LNCAP (cell line): ENCODE measurements at regions not wholly inside any gene's neighbourhood (a gene's known extent, or its start where the extent isn't known, plus 50 kb on each side); places are given as distances from the start of the nearest gene placed in this dataset.

Experiments
- CTCF ChIP-seq: fragments of 450-650 bp; IDR thresholded peaks from 2 replicates; pipeline ENCODE4 v1.5.1; 2017; ENCODE audit warnings: mild to moderate bottlenecking

- TF ChIP-seq CTCF: no peak
Observed at GRCh38 chr6:169165561-169166300, 87.9 kb downstream of the THBS2 start.

GRCh38 chr6:169164986-169165385 lies 88.7 kb downstream of the THBS2 start:
- TF ChIP-seq CTCF: no peak

GRCh38 chr6:169164451-169164850 lies 89.2 kb downstream of the THBS2 start:
- no peak for TF ChIP-seq CTCF

DNA sequence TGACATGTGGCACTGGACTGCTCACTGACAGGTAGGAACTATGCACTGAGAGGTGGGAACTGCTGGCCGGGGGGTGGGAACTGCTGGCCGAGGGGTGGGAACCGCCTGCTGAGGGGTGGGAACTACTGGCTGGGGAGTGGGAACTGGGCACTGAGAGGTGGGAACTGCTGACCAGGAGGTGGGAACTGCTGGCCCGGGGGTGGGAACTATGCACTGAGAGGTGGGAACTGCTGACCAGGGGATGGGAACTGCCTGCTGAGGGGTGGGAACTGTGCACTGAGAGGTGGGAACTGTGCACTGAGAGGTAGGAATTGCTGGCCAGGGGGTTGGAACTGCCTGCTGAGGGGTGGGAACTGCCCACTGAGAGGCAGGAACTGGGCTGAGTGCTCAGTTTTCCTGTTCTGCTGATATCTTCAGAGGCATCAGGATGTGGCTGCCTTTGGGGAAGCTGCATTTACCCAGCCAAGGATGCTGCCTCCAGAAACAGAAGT lies 90.2 kb downstream of the THBS2 start:
- TF ChIP-seq CTCF: no peak

DNA sequence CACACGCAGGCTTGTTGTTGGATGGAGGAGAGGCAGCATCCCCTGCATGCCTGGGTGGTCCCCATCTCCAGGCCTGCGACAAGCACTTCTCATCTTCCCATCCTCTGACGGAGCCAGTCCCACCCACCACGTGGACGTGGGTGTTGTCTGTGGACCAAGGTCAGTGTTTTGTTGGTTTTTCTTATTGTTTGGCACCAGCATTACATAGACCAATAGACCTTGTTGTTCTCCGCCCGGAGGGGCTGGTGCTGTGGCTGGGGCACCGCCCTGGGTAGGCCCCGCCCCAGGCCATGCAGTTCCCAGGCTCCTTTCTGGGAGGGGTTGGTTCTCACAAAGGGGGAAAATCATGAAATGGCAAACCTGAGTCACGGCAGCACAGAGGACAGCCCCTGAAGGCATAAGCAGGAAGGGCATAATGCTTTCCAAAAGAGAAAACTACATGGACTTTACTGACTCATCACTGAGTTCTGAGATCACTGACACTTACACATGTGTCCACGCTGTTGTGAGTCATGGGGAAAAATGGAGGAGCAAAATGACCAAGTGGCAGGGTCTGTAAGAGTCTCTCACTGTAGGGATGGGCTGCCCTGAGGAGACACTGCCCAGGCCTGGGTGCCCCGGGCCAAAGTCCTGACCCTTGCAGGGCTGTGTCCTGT lies 90.8 kb downstream of the THBS2 start:
- no peak for TF ChIP-seq CTCF

DNA sequence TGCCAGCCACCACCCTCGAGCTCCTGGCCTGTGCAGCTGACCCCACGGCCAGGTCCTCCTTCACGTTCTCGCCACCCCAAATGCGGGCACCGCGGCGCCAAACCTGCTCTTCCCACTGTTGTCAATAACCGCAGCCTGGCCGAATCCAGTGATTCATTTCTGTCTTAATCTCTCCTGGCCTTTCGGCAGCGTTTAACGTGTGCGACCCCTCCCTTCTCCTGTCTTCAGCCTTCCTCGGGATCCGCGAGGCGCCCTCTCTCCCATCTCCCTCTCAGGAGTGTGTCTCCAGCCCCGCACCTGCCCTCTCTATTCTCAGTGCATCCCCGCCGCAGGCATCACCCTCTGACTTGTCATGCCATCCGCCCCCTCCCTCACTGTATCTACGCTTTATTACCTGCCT lies 91.4 kb downstream of the THBS2 start:
- TF ChIP-seq CTCF: no peak

GRCh38 chr6:169161572-169162167 lies 92.0 kb downstream of the THBS2 start:
- TF ChIP-seq CTCF: no peak
